NCI-H510A (cell line): ENCODE measurements at regions not wholly inside any gene's neighbourhood (a gene's known extent, or its start where the extent isn't known, plus 50 kb on each side); places are given as distances from the start of the nearest gene placed in this dataset.

Source experiments
- DNase-seq: peaks from one replicate; lab custom pipeline; 2025; lab: John Stamatoyannopoulos, UW

DNA sequence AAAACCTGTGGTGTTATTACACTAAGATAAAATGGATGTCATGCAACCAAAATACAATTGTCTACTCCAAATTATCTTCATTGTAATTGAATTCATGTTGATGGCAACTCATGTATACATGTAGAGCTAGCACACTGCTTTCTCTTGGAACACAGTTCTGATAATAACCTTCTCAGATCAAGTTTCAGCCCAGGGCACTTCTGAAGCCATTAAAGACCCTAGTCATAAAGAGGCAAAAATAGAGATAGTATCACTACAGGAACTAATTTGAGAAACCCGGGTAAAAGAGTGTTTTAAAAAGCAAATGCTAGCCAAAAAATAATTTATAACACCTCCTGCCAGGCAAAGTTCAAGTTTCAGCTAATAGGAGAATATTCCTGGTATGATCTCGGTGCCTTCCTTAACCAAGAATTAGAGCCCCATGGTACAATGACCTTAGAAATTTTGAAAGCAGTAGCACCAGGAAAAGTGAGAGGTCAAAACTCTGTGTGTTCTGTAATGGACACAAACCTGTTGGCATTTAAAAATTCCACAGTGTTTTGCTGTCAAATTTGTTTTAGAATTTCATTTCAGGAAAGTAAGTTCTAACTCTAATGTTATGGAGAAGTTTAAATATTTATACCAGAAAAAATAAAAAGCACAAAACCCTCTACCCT lies 105.0 kb upstream of the FRMD6 start:
- no peak for DNase-seq

DNA sequence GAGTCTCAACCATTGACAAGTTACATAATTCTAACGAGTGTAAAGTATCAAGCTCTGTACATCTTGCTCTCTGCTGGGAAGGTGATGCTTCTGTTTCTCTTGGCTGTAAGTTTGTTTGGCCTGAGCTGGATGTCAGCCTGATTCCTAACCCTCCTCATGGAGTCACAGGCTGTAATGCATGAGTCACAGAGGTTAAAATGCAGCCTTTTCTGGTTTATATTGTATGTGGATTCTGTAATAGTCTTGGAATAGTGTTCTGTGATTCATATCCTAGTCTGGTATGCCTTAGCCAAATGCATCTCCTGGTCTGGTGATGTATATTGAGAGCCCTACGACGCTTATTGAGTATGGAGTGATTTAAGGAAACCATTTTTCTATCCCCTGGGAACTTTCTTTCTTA lies 104.5 kb upstream of the FRMD6 start:
- no peak for DNase-seq

DNA sequence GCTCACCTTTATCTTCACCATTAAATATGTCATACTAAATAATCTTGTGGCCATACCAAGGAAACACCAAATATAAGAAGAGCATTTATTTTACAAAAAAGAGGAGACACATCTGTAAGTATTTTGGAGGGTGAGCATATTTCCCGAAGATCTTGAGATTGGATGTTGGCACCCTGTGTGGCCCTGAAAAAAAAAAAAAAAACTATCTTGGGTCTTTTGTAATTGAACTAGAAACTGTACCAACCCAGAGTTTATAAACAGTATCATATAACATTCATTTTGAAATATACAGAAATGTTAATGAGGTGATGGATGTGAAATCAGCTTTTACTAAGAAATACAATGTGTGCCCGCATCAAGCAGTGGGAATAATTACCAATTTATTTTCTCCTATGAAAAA lies 104.0 kb upstream of the FRMD6 start:
- DNase-seq: no peak

DNA sequence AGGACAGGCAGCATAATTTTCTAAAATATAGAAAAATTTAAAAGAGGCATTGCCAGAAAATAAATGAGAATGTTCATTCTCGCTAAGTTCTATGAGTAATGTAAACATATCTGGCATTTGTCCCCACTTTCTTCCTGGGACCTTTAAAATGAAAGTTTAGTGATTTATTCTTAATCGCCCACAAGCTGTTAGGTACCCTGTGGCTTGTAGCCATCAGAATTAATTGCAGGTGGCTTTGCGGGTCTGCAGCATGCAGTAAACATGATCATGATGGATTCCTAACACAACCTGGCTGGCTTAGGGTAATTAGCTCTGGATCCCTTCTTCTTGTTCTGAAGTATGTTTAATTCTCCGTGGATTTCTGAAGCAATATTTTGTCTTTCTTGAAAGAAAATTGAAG lies 103.5 kb upstream of the FRMD6 start:
- no peak for DNase-seq

DNA sequence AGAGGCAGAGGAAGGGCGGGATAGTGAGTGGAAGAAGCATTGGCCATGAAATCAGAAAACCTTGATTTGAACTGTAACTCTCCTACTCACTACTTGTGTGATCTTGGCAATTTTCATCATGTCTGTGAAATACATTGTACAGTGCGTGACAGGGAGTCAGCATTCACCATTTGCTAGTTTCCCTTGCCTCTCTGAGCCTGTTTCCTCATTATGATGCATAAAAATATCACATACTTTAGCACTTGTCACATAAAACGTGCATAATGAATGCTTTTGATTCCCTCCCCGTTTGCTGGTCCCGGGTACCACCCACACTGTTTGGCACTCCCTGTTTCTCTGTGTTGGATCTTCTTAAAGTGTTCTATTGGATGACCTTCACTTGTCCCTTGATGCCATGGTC lies 101.1 kb upstream of the FRMD6 start:
- DNase-seq: no peak

DNA sequence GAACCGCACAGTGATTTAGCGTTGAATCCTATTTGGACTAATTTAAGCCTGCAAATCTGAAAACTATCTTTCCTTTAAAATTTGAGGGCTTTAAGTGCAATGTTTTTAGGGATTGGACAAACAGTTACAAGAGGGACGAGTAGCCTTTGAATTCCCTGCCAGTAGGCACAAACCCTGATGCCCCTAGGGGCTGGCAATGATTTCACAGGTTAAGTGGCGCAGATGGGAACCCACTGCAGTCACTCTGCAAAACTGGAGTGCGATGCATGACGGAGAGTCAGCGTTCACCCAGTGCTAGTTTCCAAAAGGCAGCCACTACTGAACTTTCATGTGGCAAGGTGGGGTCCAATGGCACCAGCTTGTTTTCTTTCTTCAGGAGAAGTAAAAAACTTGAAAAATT lies 99.4 kb upstream of the FRMD6 start:
- no peak for DNase-seq

DNA sequence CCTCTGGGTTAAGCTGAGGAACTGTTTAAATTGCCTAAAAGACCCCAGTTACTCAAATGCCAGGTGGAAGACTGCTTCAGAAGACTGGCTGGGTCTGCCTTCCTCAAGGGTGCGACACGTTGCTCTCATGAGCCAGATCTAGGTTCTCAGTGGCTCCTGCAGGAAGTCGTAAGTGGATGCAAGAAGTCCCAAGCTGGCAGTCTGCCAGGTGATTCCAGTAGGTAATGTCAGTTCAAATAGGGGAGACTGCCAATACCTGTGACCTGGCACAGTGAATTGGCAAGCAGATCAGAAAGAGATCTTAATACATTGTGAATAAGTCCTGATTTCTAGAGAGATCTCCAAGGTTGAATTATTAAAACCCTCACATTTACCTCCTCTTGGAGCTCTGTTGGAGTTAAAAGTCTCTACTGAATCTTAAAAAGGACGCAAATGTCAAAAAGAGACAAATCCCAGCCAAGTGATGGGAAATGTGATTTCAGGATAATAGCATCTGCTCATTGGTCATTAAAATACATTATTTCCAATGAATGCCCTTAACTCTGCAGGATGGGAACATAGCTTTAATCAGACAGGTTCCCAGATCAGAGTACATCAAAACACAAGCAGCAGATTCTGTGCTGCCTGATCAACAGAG lies 98.8 kb upstream of the FRMD6 start:
- peak; percentile 73 for DNase-seq

DNA sequence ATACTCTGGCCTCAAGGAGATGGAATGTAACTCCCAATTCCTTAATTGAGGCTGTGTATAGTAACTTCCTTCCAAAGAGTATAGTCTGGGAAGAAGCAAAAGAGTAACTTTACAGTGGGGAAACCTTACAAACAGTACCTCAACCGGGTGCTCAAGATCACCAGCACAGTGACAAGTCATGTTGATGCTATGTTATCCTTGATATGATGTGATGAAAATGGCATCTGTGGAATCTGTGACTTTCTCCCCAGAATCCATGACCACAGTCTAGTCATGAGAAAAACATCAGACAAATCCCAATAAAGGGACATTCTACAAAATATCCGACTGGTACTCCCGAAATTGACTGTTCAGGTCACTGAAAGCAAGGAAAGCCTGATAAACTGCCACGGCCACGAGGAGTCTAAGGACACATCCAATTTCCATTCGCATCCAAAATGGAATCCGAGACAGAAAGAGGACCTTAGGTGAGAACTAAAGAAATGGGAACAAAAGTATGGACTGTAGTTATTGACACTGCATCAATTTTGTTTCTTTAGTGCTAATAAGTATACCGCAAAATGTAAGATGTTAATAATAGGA lies 97.3 kb upstream of the FRMD6 start:
- DNase-seq: no peak

DNA sequence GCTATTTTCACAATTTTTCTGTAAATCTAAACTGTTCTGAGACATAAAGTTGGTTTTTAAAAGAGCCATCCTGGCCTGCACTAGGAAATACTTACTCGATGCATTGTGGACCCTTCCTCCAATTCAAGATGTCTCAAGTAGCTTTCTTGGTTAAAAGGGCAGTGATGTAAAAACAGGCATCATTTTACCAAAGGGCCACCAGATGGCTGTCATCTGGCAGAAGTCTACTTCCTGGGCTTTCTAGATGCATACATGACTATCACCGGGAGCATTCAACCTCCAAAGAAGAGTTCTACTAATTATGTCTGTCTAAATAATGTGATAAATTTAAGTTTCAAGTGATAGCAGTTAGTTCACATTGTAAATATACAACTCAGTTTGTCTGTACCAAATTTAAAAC lies 96.8 kb upstream of the FRMD6 start:
- DNase-seq: no peak

DNA sequence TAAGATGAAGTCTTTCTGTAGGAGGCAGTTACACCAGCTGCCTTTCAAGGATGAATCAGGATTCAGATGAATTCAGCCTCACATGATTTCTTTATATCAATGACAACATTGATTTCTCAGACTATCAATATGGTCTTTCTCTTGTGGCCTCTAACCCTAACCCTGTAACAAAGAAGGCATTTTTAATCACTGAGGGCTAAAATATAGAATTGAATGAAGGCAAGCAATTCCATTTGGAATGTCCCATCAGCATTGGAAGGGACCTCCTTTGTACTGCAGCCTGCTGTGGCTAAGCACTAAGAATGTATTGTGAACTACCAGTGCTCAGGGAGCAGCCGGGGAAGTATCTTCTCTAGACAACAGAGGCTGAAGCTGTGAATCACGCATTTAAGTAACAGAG lies 90.6 kb upstream of the FRMD6 start:
- DNase-seq: no peak

DNA sequence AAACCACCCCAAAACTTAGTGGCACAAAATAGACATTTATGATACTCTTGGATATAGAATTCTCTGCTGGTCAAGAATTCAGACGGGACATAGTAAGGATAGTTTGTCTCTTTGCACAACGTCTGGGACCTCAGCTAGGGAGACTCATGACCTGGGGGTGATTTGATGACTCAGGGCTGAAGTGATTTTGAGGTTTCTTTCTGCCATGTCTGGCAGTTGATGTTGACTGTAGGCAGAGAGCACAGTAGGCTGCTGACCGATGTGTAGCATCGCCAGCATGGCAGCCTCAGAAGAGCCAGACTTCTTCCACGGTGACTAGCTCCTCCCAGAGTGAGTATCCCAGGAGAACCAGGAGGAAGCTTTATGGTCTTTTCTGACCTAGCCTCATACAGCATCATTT lies 88.9 kb upstream of the FRMD6 start:
- DNase-seq: no peak

DNA sequence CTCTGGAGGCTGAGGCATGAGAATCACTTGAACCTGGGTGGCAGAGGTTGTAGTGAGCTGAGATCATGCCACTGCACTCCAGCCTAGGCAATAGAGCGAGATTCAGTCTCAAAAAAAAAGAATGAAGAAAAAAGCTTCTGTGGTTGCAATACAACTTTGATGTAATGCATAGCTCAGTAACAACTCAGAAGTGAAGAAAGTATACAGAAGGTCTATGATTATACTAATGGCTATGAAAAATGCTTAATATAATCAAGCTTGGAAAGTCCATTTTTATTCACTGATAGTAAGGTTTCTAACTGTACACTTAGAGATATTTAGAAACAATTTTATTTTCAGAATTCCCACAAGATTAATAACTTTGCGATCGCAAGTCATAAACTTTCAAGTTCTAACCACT lies 88.2 kb upstream of the FRMD6 start:
- DNase-seq: no peak

DNA sequence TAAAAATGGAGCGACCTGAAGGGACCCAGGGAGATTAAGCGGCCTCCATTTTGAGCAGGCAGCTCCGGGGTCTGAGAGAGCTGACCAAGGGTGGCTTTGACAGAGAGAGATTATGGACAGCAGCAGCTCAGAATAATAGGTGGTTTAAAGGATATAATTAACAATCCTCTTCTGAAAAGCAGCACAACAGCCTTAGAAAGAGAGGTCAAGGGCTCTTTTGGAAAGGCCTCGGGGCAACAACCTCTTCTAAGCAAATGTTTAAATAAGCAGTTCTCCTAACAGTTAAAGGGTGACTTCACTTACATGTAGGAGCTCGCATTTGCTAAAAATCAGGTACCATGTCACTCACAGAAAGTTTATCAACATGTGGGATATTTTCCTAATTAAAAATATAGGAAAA lies 87.2 kb upstream of the FRMD6 start:
- DNase-seq: no peak

DNA sequence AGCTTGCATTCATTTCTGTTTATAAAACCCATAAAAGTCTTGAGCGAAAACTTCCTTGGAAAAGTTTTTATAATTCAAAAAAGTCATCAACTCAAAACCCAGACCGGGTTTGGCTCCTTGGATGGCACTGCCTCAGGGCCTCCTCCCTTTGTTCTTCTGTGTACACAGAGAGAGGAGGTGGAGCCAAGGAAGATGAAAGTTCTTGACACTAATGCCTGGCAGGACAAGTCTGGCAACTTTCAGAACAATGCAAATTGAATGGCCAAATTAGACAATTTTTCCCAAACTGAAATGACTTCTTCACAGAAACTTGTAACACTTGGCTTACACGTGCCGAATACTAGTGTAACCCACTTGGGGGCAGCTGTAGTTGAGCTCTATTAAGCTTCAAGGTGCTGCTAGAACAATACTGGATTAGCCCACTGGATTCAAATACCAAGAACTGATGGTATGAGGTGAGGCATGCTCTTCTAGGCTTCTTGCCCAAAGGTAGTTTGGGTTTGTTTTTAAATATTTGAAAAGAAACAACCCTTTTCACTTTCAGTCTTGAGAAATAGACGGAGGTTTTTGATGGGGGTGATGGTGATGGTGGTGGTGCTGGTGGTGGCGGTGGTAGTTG lies 86.6 kb upstream of the FRMD6 start:
- no peak for DNase-seq

DNA sequence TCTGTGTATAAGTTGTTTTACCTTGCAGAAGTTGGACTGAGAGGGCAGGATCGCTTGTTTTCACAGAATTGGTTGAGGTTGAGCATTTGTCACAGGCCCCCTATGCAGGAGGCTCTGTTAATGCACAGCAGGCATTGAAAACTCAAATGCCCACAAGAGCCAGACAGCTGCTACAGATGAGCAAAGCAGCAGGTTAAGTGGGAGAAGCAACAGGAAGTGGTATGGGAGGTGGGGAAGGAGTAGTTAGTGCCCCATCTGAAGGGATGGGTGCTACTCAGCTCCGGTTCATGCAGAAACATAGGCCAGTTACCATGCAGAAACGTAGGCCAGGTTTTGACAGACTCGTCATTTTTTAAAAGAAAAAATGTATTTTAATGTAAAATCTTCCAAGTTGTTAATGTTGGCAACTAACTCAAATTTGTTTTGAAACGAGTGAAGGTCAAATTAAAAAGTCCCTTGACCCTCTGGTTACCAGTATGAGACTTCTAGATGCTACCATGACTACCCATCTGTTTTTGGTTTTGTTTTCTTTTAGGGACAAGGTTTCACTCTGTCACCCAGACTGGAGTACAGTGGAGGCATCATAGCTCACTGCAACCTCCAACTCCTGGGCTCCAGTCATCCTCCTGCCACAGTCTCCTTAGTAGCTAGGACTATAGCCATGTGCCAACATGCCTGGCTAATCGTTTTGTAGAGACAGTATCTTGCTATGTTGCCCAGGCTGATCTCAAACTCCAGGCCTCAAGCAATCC lies 84.7 kb upstream of the FRMD6 start:
- peak; percentile 28 for DNase-seq

DNA sequence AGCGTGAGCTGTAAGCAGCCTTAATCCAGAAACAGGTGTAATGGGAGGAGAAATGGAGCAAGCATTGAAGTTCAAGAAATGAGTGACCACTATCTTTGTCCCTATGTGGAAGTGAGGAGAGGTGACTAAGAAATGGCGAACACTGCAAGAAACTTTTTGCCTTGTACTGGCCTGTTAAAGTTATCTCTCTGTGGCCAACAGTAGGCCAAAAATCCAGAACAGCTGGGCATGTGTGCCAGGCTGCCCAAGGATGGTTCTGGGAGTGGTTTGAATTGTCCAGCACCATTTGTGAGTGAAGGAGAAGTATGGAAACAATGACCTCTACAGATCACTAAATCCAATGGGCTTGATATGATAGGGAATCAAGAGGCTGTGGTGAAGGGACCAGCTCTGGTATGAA lies 83.3 kb upstream of the FRMD6 start:
- no peak for DNase-seq

DNA sequence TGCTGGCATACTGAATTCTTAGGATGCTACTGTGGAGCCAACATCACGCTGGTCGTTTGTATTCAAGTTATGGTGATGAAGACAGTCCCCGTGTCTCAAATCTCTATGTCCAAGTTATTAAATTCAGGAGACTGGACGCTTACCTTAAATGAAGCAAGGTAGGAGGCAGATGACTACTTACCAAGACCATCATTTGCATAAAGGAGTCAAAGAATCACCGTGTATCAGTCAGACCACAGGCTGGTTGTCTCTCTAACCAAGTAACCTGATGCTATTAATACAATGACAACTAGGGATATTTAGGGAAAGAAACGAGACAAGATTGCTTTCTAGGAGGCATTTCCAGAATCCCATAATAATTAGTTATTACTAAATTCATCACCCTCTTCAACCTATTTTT lies 78.1 kb upstream of the FRMD6 start:
- DNase-seq: no peak

DNA sequence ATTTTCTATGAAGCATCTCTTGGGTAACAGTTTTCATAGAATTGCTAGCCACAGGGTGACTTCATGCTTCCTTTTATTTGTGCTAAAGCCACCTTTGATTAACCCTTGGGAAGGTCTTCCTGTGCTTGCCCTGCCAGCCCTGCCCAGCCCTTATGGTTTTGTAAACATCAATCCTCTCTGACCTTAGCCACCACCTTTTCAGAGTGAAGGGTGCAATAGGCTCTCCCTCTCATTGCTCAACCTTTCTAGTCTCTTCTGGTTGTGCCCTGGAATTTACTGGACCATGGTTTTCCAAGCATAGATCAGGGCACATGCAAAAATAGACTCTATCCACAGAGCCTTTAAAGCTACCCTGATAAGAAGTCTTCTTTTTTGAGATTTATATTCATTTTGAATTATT lies 77.7 kb upstream of the FRMD6 start:
- no peak for DNase-seq

DNA sequence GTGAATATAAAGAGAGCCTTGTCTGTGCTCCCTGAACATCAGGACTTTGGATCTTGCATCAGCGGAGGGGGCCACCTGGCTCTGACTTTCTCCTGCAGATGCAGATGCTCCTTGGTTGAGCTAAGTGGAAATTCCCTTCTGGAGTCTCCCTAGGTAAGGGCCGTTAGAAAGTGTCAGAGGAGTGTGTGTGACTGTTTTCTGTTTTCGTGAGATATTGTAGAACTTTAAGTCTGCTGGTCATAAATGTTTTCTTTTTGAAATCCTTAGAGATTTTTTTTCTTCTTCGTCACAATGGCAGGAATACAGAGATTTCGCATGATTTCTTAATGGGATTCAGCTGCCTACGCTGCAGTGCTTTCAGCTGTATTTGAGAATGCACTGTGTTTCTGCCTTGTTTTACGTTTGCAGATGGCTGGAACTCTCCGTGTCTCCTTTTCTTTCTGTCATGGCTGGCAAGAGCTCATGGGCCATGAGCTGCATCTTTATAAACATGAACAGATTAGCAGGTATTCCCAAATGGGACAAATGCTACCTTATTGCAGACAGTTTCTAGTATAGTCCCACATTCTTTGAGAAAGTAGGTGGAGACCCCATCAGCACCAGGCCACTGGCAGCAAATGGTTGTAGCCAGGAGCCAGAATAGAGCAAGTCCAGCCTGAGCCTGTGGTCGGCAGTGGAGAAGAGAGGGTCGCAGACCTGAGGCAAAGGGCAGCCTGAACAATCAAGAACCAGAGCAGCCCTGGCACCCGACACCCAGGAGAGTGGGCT lies 76.2 kb upstream of the FRMD6 start:
- no peak for DNase-seq

DNA sequence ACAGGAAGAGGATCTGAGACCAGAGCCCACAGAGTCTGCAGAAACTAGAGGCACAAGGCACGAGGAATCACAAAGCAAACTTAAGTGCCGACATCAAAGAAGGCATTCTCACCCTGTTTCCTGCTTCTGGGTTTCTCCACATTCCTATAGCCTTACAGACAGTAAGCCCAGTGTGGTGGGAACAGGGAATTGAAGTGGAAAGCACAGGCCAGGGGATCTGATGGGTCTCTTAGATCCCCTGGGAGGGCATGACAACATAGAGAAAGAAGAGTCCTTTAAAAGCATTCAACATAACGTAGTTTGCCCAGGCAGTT lies 75.6 kb upstream of the FRMD6 start:
- DNase-seq: no peak

DNA sequence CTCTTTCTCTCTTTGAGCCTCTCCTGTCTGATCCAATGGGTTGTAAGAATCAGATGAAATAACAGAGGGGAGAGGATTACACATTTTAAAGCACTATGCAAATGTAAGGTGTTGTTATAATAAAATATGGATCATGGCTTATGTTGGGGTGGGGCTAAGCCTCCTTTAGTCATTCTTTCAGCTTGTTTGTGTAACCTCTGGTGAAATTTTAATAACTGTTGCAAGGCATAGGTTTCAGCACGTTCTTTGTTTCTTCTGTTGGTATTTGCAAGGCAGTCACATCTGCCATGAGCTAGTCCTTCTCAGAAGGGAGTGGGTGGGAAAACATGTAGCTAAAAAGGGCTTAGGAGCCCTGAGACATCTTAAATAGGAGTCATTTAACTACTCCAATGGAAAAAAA lies 74.8 kb upstream of the FRMD6 start:
- DNase-seq: no peak

DNA sequence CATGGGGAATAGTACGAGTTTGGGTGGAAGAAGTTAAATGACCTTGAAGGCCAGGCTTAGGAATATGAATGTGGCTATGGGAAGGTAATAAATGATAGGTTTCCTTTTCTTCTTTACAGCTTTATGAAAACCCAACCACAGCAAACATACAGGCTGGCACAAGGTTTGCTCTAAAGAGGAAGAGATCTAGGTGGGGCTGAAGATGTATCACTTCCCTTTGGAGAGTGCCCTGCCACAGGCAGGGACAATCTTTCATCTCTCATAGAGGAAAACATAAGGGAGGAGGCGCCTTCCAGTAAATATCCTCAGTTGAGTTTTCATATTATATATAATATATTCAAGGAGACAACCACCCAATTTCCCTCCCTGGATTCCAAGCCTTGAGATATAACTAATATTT lies 72.9 kb upstream of the FRMD6 start:
- no peak for DNase-seq
